ENCODE measurements at regions not wholly inside any gene's neighbourhood (a gene's known extent, or its start where the extent isn't known, plus 50 kb on each side); places are given as distances from the start of the nearest gene placed in this dataset.
"Not testable (repeated sequence)": the region's sequence is repeated elsewhere in the genome, so short reads cannot be mapped to it uniquely, and the experiment has no call there.

DNA sequence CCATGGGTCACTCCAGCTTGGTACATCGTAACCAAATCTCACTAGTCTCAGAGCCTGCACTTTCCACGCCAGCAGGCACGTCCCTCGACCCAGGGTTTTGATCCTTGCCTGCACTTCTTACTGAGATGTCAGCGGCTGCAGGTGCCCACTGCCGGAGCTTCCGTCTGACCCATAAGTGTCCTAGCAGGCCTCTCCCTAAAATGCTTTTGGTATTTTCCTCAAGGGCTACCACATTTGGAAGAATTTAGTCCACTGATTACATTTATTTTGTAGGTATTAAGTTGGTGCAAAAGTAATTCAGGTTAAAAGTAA, 175.0 kb upstream of the FBXO11 start:
- no peak for DNase-seq (ENCODE audit: low spot score)

DNA sequence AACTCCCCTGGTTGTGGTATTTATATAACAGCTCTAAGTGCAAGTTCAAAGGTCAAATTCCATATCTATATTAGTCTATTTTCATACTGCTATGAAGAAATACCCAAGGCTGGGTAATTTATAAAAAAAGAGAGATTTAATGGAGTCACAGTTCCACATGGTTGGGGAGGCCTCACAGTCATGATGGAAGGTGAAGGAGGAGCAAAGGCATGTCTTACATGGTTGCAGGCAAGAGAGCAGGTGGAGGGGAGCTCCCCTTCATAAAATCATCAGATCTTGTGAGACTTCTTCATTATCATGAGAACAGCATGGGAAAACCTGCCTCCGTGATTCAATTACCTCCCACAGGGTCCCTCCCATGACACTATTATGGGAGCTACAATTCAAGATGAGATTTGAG, 179.6 kb upstream of the FBXO11 start:
- Histone ChIP-seq H3K4me3 (no peak overlapping the region), H3K27ac (no peak overlapping the region)
- no peak for DNase-seq (ENCODE audit: low spot score)
- TF ChIP-seq, protein P1, sequence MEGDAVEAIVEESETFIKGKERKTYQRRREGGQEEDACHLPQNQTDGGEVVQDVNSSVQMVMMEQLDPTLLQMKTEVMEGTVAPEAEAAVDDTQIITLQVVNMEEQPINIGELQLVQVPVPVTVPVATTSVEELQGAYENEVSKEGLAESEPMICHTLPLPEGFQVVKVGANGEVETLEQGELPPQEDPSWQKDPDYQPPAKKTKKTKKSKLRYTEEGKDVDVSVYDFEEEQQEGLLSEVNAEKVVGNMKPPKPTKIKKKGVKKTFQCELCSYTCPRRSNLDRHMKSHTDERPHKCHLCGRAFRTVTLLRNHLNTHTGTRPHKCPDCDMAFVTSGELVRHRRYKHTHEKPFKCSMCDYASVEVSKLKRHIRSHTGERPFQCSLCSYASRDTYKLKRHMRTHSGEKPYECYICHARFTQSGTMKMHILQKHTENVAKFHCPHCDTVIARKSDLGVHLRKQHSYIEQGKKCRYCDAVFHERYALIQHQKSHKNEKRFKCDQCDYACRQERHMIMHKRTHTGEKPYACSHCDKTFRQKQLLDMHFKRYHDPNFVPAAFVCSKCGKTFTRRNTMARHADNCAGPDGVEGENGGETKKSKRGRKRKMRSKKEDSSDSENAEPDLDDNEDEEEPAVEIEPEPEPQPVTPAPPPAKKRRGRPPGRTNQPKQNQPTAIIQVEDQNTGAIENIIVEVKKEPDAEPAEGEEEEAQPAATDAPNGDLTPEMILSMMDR (IDR thresholded peaks at IDR 0.05), result no peak

More for the DNA sequence above, 175.0 kb upstream of the FBXO11 start:
- no peak overlapping the region for H3K4me3 ChIP-seq
- TF ChIP-seq, protein P1 (IDR thresholded peaks at IDR 0.05), result no peak
- no peak overlapping the region for H3K27ac ChIP-seq

DNA sequence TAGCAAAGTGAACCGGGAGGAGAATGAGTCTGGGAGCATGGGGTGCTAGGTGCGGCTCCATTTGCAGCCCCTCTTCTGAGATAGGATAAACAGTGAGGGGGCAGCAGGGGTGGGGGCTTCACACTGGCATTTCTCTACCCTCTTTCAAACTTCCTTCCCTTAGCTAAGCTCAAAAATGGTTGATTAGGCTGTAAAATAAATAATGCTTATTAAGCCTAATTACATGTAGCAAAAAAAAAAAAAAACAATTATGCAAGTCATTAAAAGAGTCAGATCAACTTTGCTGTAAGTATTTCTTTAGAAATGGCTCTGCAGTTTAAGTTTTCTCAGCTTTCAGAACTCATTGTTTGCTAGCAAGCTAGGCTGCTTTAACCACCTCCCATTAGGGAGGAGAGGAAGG, 182.7 kb upstream of the FBXO11 start:
- Histone ChIP-seq H3K4me3 (no peak overlapping the region), H3K27ac (no peak overlapping the region)
- no peak for DNase-seq (ENCODE audit: low spot score)
- TF ChIP-seq, protein P1 (IDR thresholded peaks at IDR 0.05), result no peak

DNA sequence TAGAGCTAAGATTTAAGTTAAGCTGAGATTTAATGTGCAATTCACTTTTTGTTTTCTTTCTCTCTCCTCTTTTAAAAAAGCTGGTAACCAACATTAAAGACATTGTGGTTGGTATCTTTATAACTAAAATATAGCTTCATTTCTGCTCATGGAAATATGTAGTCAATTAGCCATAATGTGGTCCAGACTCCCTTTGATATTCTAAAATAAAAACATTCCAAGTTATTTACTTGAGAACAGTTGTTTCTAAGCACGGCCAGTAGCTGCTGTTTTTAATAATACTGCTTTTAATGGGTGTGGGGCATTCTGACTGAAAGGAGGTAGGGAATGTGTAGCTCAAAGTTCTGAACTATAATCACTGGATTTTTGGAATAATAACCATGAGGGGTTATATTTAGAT, 183.3 kb upstream of the FBXO11 start:
- H3K27ac ChIP-seq, result no peak overlapping the region
- DNase-seq (ENCODE audit: low spot score), result no peak
- TF ChIP-seq, protein P1 (IDR thresholded peaks at IDR 0.05), result no peak
- H3K4me3 ChIP-seq, result no peak overlapping the region

DNA sequence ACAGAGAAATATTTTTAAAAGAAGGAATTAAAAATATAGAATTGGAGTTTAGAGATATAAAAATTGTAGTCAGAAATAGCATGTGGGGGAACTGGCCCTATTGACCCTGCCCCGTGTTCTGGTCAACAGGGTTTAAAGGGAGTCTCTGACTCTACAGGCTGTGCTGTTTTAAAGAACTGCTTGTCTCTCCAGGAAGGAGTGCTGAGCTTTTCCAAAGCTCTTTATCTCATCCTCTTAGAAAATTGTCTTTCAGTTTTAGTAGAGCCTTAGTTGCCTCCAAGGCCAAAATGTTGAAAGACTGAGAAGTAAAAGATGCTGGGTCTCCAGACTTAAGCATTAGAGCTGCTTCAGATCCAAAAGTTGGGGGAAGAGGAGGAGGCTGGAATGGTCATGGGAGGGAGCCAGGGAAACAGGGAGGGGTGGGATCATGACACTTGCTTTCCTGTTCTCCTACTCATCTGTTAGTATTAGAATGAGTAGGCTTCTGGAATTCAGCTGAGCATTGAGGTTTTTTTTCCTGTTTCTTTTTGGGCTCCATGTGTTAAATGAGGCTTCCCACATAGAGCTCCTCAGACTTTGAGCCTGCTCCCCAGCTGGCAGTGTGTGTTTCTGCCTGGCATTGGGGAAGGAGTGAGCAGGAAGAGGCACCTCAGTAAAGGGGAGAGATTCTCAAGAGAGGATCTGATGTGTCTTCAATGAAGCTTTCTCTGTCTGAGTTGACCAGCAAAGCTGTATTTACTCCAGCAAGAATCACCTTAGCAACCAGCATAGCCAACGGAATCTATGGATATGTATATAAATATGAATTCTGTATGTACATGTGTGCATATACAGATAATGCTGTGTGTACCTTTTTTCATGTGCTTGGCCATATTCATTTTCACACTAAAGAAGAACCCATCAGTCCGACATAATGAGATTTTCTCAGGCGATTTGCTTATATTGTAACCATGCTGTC, 186.8 kb upstream of the FBXO11 start:
- Histone ChIP-seq H3K27ac (no peak overlapping the region), H3K4me3 (no peak overlapping the region)
- TF ChIP-seq, protein P1 (IDR thresholded peaks at IDR 0.05), result no peak
- DNase-seq (ENCODE audit: low spot score), result no peak

DNA sequence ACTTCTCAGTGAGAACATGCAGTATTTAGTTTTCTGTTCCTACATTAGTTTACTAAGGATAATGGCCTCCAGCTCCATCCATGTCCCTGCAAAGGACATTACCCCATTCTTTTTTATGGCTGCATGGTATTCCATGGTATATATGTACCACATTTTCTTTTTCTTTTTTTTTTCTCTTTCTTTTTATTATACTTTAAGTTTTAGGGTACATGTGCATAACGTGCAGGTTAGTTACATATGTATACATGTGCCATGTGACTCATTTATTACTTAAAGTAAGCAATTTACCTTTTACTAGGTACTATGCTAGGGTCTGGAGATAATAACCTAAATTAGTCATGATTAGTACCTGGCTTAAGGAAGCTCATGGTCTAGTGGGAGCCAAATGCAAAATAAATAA, 190.5 kb upstream of the FBXO11 start:
- not testable (repeated sequence) for H3K27ac ChIP-seq; H3K4me3 ChIP-seq; DNase-seq (ENCODE audit: low spot score)

DNA sequence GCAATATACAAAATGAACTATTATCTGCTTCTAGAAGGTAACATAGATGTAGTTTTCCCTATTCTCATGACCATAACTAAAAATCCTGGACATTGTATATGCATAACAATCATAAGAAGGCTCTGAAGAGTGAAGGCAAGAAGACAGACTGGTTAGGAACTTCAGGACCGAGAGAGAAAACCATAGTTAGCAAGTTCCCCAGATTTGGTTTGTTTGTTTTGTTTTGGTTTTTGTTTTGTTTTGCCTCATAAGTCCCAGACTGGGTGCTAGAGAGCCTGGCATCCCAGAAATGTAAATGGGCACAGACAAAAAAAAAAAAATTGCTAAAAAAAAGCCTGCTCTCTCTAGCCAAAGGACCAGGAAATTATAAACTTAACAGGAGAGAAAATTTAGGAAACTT, 192.2 kb upstream of the FBXO11 start:
- no peak for DNase-seq (ENCODE audit: low spot score)
- TF ChIP-seq, protein P1 (IDR thresholded peaks at IDR 0.05), result no peak
- H3K27ac ChIP-seq, result no peak overlapping the region

More for the DNA sequence above, 192.2 kb upstream of the FBXO11 start:
- no peak overlapping the region for H3K4me3 ChIP-seq

Data from coronary artery (tissue), 2 donors.